ENCODE measurements at regions not wholly inside any gene's neighbourhood (a gene's known extent, or its start where the extent isn't known, plus 50 kb on each side); places are given as distances from the start of the nearest gene placed in this dataset.

- Mint-ChIP-seq H3K9me3 (ENCODE audit: unreplicated experiment) (no peaks in the 10 kb centered on the region), H3K27me3 (ENCODE audit: insufficient read depth, unreplicated experiment) (peaks cover 70% of the 10 kb centered on the region), H3K27ac (ENCODE audit: low read depth, unreplicated experiment) (no peak overlapping the region), H3K4me1 (ENCODE audit: insufficient read depth, unreplicated experiment) (no peaks in the 10 kb centered on the region), H3K4me3 (ENCODE audit: unreplicated experiment) (no peak overlapping the region), H3K36me3 (ENCODE audit: insufficient read depth, unreplicated experiment) (no peaks in the 10 kb centered on the region)
- ChIA-PET POLR2A (interaction anchor here (0.8 kb wide), 1 partner anchor 249 kb away, joined by 3 read pairs; no protein-coding TSS in a partner anchor), CTCF (interaction anchor here (0.6 kb wide), 1 partner anchor 386 kb away, joined by 4 read pairs; no protein-coding TSS in a partner anchor)
- intact Hi-C loops (cut with micrococcal nuclease): no loop called here
- BruUV-seq (replicated peaks): no TSS peak
- no peak for DNase-seq (ENCODE audit: unreplicated experiment)
- TF ChIP-seq CTCF (IDR thresholded peaks at IDR 0.05; ENCODE audit: unreplicated experiment): no peak
These were observed 217.8 kb upstream of the TMEM161B start for GRCh38 chr5:88486431-88486830.

DNA sequence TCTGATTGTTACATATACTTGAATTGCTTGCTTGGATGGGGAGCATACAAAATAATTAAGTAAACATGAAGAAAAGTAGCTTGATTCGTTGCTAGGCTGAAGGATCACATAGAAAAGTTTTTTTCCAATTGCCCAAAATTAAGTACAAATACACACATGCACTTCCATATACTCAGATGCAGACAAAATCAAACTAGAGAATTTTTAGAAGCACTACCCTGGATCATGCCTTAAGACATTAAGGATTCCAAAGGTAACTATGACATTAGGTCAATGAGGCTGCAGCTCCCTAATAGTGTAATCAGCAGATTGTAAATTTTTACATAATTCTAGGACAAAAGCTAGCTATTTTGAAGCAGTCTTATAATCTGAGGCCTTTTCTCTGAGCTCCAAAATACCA is 216.9 kb upstream of the TMEM161B start:
- DNase-seq (ENCODE audit: unreplicated experiment): no peak
- ChIA-PET POLR2A (no interaction called here), CTCF (interaction anchor here (0.6 to 0.9 kb wide), 2 partner anchors 13 to 71 kb away, joined by 3 to 4 read pairs; no protein-coding TSS in a partner anchor)
- TF ChIP-seq CTCF (IDR thresholded peaks at IDR 0.05; ENCODE audit: unreplicated experiment): no peak
- H3K27ac Mint-ChIP-seq (ENCODE audit: low read depth, unreplicated experiment): no peak overlapping the region
- no peak overlapping the region for H3K4me3 Mint-ChIP-seq (ENCODE audit: unreplicated experiment)
- peaks cover 70% of the 10 kb centered on the region for H3K27me3 Mint-ChIP-seq (ENCODE audit: insufficient read depth, unreplicated experiment)
- intact Hi-C loops (cut with micrococcal nuclease): no loop called here
- no peaks in the 10 kb centered on the region for H3K36me3 Mint-ChIP-seq (ENCODE audit: insufficient read depth, unreplicated experiment)
- no peaks in the 10 kb centered on the region for H3K9me3 Mint-ChIP-seq (ENCODE audit: unreplicated experiment)
- BruUV-seq (replicated peaks): no TSS peak
- no peaks in the 10 kb centered on the region for H3K4me1 Mint-ChIP-seq (ENCODE audit: insufficient read depth, unreplicated experiment)

- H3K27me3 Mint-ChIP-seq (ENCODE audit: insufficient read depth, unreplicated experiment): peaks cover 65% of the 10 kb centered on the region
- no peaks in the 10 kb centered on the region for H3K9me3 Mint-ChIP-seq (ENCODE audit: unreplicated experiment)
- no peak overlapping the region for H3K27ac Mint-ChIP-seq (ENCODE audit: low read depth, unreplicated experiment)
- no peaks in the 10 kb centered on the region for H3K36me3 Mint-ChIP-seq (ENCODE audit: insufficient read depth, unreplicated experiment)
- ChIA-PET CTCF (interaction anchor here (0.8 kb wide), 1 partner anchor 68 kb away, joined by 3 read pairs; no protein-coding TSS in a partner anchor), POLR2A (no interaction called here)
- intact Hi-C loops (cut with micrococcal nuclease): no loop called here
- H3K4me1 Mint-ChIP-seq (ENCODE audit: insufficient read depth, unreplicated experiment): no peaks in the 10 kb centered on the region
- H3K4me3 Mint-ChIP-seq (ENCODE audit: unreplicated experiment): no peak overlapping the region
- DNase-seq (ENCODE audit: unreplicated experiment): no peak
- no peak for TF ChIP-seq CTCF (IDR thresholded peaks at IDR 0.05; ENCODE audit: unreplicated experiment)
- no TSS peak for BruUV-seq (replicated peaks)
These were observed 215.5 kb upstream of the TMEM161B start for GRCh38 chr5:88483964-88484672.

- peaks cover 62% of the 10 kb centered on the region for H3K27me3 Mint-ChIP-seq (ENCODE audit: insufficient read depth, unreplicated experiment)
- no peaks in the 10 kb centered on the region for H3K36me3 Mint-ChIP-seq (ENCODE audit: insufficient read depth, unreplicated experiment)
- no peak for DNase-seq (ENCODE audit: unreplicated experiment)
- no peaks in the 10 kb centered on the region for H3K9me3 Mint-ChIP-seq (ENCODE audit: unreplicated experiment)
- H3K4me3 Mint-ChIP-seq (ENCODE audit: unreplicated experiment): no peak overlapping the region
- CTCF ChIA-PET: no interaction called here
- TF ChIP-seq CTCF (IDR thresholded peaks at IDR 0.05; ENCODE audit: unreplicated experiment): no peak
- no peaks in the 10 kb centered on the region for H3K4me1 Mint-ChIP-seq (ENCODE audit: insufficient read depth, unreplicated experiment)
- H3K27ac Mint-ChIP-seq (ENCODE audit: low read depth, unreplicated experiment): no peak overlapping the region
- intact Hi-C loops (cut with micrococcal nuclease): no loop called here
- POLR2A ChIA-PET: no interaction called here
- no TSS peak for BruUV-seq (replicated peaks)
These were observed 212.3 kb upstream of the TMEM161B start for GRCh38 chr5:88480801-88481499.

Data from MCF 10A (cell line).